Stimulated activated CD4-positive, alpha-beta T cell treated with anti-CD3 and anti-CD28 coated beads, Interleukin-12 subunit alpha, Interleukin-12 subunit beta, amount 100 ng/mL, for 48 hours (primary cell): ENCODE measurements at regions not wholly inside any gene's neighbourhood (a gene's known extent, or its start where the extent isn't known, plus 50 kb on each side); places are given as distances from the start of the nearest gene placed in this dataset.

Experiments used
- DNase-seq, 3 donors: peaks; one replicate each; pipeline ENCODE4 v3.0.0-alpha.2; 2020; ENCODE audit warnings: low read depth in 2 of 3, low spot score in 1 of 3

- DNase-seq = no peak
Observed at GRCh38 chr12:92199819-92200576, 54.4 kb upstream of the BTG1 start.

GRCh38 chr12:92197815-92198214 is 52.2 kb upstream of the BTG1 start:
- DNase-seq = no peak

- no peak for DNase-seq
Observed at GRCh38 chr12:92196368-92196767, 50.7 kb upstream of the BTG1 start.
